Tongue (tissue), 1 donor: ENCODE measurements at regions not wholly inside any gene's neighbourhood (a gene's known extent, or its start where the extent isn't known, plus 50 kb on each side); places are given as distances from the start of the nearest gene placed in this dataset.

Experiments used
- DNase-seq: peaks from one replicate; pipeline ENCODE4 v3.0.0-alpha.2; 2015

- no peak for DNase-seq
These were observed 95.2 kb downstream of the PDGFA start for GRCh38 chr7:424301-424935.

DNA sequence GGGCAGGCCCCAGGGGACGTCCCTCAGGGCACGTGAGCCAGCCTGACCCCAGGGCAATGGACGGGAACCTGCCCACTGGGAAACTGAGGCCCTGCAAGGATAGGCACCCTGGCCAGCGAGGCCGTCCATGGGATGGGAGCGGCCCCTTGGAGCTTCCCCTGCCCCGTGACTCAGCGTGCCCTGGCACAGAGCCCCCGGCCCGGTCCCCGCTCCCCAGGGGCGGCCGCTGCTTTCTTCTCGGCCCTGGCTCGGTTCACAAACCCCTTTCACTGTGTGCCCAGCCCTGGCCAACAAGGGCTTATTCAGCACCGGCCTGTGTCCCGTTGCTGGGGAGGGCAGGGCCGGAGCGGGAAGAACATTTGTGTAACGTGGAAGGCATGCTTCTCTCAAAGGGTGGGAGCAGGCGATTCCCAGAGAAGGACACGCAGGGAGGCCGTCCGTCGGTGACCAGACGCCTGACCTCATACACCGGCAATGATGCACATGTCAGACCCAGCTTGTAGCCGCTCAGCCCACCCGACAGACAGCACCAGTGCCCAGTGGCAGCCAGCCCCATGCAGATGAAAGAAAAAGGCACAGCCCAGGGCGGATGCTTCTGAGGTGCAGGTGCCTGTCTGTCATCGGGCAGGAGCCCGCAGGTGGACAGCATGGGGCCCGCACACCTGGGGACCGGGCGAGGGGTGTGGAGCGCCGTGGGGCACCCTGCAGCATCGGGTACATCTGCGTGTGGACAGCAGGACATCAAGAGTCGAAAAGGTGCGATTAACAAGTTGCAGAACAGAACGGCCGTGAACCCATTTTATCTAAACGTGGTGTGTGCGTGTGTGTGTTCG, 94.5 kb downstream of the PDGFA start:
- peak; percentile 53 for DNase-seq

- no peak for DNase-seq
These were observed 93.9 kb downstream of the PDGFA start for GRCh38 chr7:425794-426188.

- no peak for DNase-seq
These were observed 93.1 kb downstream of the PDGFA start for GRCh38 chr7:426510-426909.

GRCh38 chr7:427506-428103, 92.0 kb downstream of the PDGFA start:
- no peak for DNase-seq

DNA sequence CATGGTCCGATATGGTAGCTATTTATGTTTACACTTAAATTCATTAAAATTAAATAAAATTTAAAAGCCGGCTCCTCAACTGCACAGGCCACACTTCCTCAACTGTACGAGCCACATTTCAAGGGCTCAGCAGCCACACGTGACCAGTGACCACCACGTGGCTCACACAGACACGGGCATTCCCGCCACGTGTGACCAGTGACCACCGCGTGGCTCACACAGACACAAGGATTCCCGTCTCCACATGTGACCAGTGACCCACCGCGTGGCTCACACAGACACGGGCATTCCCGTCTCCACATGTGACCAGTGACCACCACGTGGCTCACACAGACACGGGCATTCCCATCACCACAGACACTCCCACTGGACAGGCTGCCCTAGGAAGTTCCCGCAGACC, 91.3 kb downstream of the PDGFA start:
- DNase-seq, result no peak

DNA sequence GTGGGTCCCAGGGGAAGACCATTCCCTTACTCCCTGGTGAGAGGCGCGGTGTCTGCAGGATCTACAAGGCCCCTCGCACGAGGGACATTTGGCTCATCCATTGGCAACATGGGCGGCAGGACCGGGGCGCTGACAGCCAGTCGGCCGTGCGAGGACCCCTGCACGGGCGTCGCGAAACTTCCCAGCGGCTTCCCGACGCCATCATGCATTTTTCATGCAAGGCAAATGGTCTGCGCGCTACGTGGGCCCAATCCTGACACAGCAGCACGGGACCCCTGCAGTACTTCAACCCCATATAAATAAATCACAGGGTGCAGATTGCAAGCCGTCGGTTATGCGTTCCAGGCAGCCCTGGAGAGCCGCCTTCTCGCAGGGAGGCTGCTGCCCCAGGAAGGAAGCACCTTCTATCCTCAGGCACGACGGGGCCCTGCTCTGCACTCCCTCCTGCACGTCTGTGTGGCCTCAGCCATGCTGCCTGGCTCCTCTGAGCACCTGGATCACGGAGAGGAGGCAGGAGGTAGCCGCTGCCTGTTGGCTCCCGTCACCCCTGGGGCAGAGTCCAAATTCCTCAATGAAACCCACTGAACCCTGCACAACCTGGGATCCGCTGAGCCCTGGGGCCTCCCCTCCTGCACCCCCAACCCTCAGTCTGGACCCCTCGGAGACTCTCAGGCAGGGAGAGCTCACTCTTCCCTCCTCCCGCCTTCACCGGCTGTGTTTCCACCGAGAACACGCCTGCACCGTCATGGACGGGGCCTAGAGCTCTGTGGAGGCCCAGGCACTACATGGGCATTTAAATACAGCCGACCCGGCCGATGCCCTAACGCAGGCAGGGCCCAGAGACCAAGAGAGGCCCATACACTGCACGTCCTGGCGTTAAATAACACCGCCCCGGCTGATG, 90.5 kb downstream of the PDGFA start:
- DNase-seq, result no peak

GRCh38 chr7:429828-430180, 89.8 kb downstream of the PDGFA start:
- no peak for DNase-seq

DNA sequence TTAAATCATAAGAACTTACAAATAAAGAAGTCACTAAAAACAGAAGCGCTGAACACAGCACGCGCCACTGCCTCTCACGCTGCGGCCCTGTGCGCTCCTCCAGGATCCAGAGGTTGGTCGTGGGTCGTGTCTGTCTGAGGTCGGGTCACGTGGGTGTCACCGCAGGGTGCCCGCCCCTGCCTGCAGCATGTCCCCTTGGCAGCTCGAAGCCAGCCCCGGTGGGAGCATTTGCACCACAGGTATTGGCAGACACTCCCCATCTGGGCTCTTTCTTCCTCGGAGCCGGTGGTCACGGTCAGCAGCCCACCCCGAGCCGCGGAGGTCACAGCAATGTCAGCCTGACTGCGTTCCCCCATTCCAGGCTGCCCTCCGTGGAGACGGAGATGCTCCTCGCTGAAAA, 88.6 kb downstream of the PDGFA start:
- no peak for DNase-seq

DNA sequence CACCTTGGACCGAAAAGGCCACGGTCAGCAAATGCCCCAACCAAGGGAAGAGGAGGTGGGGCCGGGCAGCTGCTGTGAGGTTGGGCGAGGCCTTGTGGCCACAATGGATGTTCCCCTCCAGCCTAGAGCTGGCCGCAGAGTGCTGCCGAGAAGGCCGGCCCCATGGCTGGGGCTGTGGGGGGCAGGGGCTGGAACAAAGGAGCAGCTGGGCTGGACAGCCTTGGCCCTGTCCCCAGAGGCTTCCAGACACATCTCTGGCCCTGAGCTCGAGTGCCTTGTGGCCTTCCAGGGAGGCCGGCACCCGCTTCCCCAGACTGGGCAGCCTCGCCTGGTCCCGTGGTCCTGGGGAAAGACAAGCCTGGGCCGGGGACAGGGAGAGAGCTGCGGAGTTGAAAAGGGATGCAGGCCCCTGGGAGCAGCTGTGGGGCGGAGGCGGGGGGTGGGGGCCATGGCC, 88.0 kb downstream of the PDGFA start:
- DNase-seq, result no peak

DNA sequence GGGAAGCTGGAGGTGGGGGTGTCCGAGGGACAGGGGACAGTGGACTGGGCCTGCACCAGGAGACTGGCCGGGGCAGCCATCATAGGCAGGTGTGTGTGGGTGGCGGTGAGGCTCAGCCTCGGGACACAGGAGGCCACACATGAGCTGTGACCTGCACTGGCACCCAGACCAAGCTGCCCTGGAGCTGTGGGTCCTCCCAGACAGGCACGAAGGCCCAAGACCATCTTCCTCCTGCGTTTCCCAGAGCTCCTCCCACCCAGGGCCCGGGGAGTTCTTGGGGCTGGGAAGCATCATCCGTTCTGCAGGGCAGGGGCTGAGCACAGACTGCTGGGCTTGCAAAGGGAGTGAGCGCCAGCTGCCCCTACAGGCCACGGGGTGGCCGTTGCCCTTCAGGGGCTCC, 87.4 kb downstream of the PDGFA start:
- no peak for DNase-seq

GRCh38 chr7:432933-433332, 86.7 kb downstream of the PDGFA start:
- no peak for DNase-seq

DNA sequence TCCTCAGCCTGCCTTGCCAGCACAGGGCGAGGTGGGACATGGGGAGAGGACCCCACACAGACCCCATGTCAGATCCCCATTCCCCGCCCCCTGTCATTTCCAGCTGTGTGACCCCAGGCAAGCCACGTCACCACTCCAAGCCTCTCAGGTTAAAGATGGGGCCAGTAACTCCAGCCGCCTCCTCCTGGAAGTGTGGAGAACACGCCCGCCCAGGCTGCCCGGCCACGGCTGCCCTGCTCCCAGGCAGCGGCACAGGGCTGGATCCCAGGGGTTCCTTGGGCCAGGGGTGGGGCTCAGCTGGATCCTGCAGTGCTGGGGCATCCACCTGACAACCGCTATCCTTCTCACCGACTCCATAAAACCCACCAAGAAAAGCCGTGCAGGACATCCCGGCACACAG, 86.1 kb downstream of the PDGFA start:
- DNase-seq, result no peak

GRCh38 chr7:434891-435629, 84.6 kb downstream of the PDGFA start:
- peak; percentile 47 for DNase-seq

- DNase-seq, result peak; percentile 83
These were observed 83.8 kb downstream of the PDGFA start for GRCh38 chr7:435630-436366.

DNA sequence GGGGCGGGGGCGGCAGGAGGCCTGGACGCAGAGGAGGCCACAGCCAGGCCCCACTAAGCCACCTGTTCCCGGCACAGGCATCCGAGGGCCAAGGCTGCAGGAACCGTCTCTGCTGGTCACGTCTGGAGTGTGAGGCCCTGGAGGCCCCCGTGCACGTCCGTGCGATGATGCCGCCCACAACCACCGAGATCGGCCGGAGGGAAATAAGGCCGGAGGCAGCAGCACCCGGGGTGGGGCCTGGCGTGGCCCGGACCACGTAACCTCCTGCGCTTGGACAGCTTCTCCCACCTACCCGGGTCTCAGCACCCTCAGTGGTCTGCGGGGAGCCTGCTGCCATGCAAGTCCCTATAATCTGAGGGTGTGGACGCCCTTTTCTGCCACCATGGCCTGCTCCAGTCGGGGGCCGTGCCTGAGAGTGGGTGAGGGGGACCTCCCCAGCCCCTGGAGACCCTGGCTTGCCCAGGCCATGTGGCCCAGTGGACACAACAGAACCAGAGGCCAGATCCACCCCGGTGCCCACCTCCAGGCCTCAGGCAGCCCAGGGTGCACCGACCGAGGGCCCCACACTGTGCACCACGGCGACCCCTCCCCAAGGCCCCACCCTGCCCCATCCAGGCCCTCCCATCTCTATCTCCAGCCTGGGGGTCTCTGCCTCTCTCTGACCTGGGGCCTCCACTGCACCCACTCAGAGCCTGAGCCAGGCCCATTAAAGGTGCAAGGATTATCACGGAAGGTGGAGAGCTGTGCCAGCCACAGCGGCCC, 83.1 kb downstream of the PDGFA start:
- DNase-seq, result no peak

- DNase-seq, result no peak
These were observed 82.1 kb downstream of the PDGFA start for GRCh38 chr7:437329-438251.

GRCh38 chr7:438361-438760, 81.3 kb downstream of the PDGFA start:
- no peak for DNase-seq

DNA sequence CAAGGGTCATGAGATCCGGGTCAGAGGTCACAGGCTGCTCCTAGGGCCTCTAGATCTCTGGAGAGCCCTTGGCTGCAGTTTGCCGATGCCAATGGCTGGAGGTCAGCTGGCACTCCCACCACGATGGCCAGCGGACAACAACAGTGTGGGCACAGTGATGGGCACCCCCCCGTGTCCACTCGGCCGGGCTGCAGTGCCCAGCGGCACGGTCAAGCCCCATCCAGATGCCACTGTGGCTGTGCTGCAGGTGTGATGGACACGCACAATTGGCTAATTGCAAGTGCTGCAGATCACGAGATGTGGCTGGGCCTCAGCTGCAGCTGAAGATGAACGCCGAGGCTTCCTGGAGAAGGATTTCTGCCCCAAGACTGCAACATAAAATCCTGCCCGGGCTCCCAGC, 80.7 kb downstream of the PDGFA start:
- no peak for DNase-seq
